Upper lobe of left lung (tissue), 6 donors: ENCODE measurements at regions not wholly inside any gene's neighbourhood (a gene's known extent, or its start where the extent isn't known, plus 50 kb on each side); places are given as distances from the start of the nearest gene placed in this dataset.

Experiments
- ATAC-seq, 2 donors: fragments of 200-7000 bp; cut with Tn5 transposase; one replicate each; pipeline ENCODE4 v1.9.1; 2022; ENCODE audit warnings: mild to moderate bottlenecking in 2 of 2, moderate library complexity in 2 of 2; ENCODE audit not compliant: low FRiP score in 2 of 2
- DNase-seq, 2 donors: peaks; one replicate each; pipeline ENCODE4 v3.0.0-alpha.2; 2019 to 2020
- H3K27ac ChIP-seq, 4 donors: fragments of 200-600 bp; sonication (generic); one replicate each; pipeline ENCODE4 v1.5.1; 2016 to 2019
- H3K27me3 ChIP-seq, 4 donors: fragments of 200-600 bp; sonication (generic); one replicate each; pipeline ENCODE4 v1.5.1; 2017 to 2019
- H3K36me3 ChIP-seq, 4 donors: fragments of 200-600 bp; sonication (generic); one replicate each; pipeline ENCODE4 v1.5.1; 2016 to 2019
- H3K4me1 ChIP-seq, 4 donors: fragments of 200-600 bp; sonication (generic); one replicate each; pipeline ENCODE4 v1.5.1; 2018 to 2019
- H3K4me3 ChIP-seq, 4 donors: fragments of 200-600 bp; sonication (generic); one replicate each; pipeline ENCODE4 v1.5.1; 2017 to 2019; ENCODE audit warnings: mild to moderate bottlenecking in 2 of 4, moderate library complexity in 1 of 4
- H3K9me3 ChIP-seq, 4 donors: fragments of 200-600 bp; sonication (generic); one replicate each; pipeline ENCODE4 v1.5.1; 2018 to 2019
- EP300 ChIP-seq, 4 donors: sonication (generic); formaldehyde crosslinking; IDR thresholded peaks; one replicate each; pipeline ENCODE4 v1.5.1; 2017; ENCODE audit warnings: antibody characterized with exemption in 4 of 4, control low read depth in 2 of 4
- POLR2A ChIP-seq, 4 donors: fragments of 450-650 bp; IDR thresholded peaks; one replicate each; pipeline ENCODE4 v1.5.1; 2016 to 2017; ENCODE audit warnings: antibody characterized with exemption in 4 of 4, mild to moderate bottlenecking in 2 of 4
- POLR2AphosphoS5 ChIP-seq, 2 donors: sonication (generic); formaldehyde crosslinking; IDR thresholded peaks; one replicate each; pipeline ENCODE4 v1.5.1; 2017; ENCODE audit warnings: antibody characterized with exemption in 2 of 2
- WGBS, 2 donors: methylation state at CpG; one replicate each; pipeline ENCODE4 v1.1.5; 2017 to 2018; 5-methylcytosine and 5-hydroxymethylcytosine counted together
- TF ChIP-seq, protein P1 (sequence below), 6 experiments: fragments of 450-650 bp in 4 of 6; fragments of 200-600 bp in 2 of 6; sonication (generic) in 2 of 6; IDR thresholded peaks; one replicate each; pipeline ENCODE4 v1.5.1; 2016 to 2019; ENCODE audit warnings: antibody characterized with exemption in 6 of 6
- donor health status: DM: no; HTN: no; CAD: no; lungs with moderate emphysema.
- donor health status: DM: no; HTN: yes; CAD: no; lungs with severe emphysema.

DNA sequence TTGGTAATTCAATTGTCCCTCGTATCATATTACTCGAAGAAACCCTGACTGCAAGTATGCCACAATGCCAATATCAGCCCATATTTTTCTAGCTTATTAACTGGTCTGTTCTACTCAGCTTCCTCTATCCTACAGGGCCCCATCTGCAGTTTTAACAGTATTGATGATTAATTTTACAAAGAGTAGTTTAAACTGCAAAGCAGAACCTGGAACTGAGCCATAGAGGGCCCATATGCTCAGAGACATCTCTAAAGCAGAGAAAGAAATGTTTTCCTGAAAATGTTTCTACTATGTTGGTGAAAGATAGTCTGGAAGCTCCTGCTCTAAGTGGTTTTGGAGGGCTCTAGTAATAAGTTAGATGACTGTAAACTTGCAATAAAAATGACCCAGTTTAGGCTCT lies 259.4 kb upstream of the CENPE start:
- WGBS, 2 donors, result 91 to 93% methylated on average over 2 of the region's 2 CpGs
- no peak for ATAC-seq
- no peaks in the 10 kb centered on the region for H3K4me1 ChIP-seq

DNA sequence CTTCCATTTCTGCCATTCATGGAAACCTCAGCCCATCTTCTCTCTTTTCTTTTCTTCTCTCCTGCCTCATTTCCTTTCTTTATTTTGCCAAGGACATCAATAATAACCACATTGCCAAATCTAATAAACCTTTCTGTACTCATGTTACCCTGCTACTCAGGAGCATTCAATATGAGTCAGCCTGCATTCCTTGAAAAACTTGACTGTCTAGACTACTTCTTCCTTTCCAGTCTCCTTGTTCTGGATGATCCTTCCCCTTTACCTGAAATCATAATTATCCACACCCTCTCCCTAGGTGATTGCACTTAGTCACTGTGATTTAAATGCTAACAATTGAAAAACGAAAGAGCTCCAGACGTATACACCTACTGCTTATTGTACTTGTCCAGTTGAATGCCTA lies 253.2 kb upstream of the CENPE start:
- TF ChIP-seq POLR2A (IDR thresholded peaks at IDR 0.05) (no peak), EP300 (IDR thresholded peaks at IDR 0.05) (no peak)
- no peaks in the 10 kb centered on the region for H3K4me1 ChIP-seq
- no peak for DNase-seq
- no peak for ATAC-seq
- 76 to 78% methylated on average over 2 of the region's 2 CpGs for WGBS, 2 donors
- no peak overlapping the region for H3K27ac ChIP-seq
- no peaks in the 10 kb centered on the region for H3K9me3 ChIP-seq
- H3K27me3 ChIP-seq, result no peaks in the 10 kb centered on the region
- H3K36me3 ChIP-seq, result no peaks in the 10 kb centered on the region
- H3K4me3 ChIP-seq, result no peak overlapping the region

More for the DNA sequence above, 259.4 kb upstream of the CENPE start:
- Histone ChIP-seq H3K4me3 (no peak overlapping the region), H3K36me3 (no peaks in the 10 kb centered on the region), H3K9me3 (no peaks in the 10 kb centered on the region), H3K27ac (no peak overlapping the region), H3K27me3 (no peaks in the 10 kb centered on the region)
- no peak for DNase-seq
- TF ChIP-seq POLR2AphosphoS5 (IDR thresholded peaks at IDR 0.05) (no peak), EP300 (IDR thresholded peaks at IDR 0.05) (no peak), POLR2A (IDR thresholded peaks at IDR 0.05) (no peak)
- TF ChIP-seq, protein P1, sequence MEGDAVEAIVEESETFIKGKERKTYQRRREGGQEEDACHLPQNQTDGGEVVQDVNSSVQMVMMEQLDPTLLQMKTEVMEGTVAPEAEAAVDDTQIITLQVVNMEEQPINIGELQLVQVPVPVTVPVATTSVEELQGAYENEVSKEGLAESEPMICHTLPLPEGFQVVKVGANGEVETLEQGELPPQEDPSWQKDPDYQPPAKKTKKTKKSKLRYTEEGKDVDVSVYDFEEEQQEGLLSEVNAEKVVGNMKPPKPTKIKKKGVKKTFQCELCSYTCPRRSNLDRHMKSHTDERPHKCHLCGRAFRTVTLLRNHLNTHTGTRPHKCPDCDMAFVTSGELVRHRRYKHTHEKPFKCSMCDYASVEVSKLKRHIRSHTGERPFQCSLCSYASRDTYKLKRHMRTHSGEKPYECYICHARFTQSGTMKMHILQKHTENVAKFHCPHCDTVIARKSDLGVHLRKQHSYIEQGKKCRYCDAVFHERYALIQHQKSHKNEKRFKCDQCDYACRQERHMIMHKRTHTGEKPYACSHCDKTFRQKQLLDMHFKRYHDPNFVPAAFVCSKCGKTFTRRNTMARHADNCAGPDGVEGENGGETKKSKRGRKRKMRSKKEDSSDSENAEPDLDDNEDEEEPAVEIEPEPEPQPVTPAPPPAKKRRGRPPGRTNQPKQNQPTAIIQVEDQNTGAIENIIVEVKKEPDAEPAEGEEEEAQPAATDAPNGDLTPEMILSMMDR (IDR thresholded peaks at IDR 0.05), result no peak

DNA sequence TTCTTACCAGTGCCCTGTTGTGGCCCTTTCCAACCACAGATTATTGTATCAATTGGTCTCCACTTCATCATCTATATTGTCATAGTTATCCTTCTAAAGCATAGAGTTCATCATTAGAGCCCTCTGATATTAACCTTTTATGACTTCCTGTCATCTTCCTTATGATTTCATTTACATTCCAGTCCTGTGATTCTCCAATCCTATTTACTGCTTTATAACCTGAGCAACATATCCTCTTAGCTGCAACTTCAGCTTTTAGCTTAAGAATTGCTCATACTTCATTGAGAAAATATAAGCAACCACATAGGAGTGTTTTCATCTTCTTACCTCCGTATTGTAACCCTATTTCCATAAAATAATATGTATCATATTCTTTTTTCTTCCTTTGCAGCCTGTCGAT lies 252.6 kb upstream of the CENPE start:
- Histone ChIP-seq H3K36me3 (no peaks in the 10 kb centered on the region), H3K27ac (no peak overlapping the region)
- 81 to 92% methylated on average over 2 of the region's 2 CpGs for WGBS, 2 donors

DNA sequence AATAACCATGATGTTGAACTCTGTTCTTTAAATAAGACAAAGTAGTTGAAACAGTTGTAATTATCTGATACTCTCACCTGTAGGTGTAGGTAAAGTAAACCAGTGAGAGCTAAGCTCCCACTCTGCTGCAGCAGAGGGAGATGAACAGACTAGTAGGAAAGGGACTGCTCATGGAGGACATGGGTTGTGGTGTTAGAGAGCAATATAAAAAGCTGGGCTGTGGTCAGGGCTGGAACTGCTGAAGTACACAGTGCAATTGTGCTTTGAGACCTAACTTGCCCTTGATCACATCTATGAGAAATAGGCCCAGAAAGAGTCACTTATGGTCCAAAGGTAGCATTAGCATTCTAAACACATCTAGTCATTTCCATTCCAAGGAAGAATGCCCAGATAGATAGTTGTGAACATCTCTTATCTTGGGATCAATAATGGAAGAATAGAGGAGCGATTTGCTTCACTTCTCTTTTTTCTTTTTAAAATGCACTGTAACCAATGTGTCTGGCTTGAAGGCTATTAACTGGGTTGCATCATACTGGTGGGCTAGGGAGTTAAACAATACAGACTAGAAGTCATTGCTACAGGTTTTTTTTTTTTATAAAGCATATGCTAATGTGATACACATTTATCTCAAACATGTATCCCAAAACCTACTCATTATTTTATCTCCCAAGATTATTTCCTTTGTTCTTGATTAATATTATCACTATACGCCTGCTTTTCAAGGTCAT lies 251.3 kb upstream of the CENPE start:
- WGBS, 2 donors, result 78 to 85% methylated on average over 2 of the region's 2 CpGs
- TF ChIP-seq, protein P1 (IDR thresholded peaks at IDR 0.05), result no peak
- TF ChIP-seq POLR2AphosphoS5 (IDR thresholded peaks at IDR 0.05), result no peak
- Histone ChIP-seq H3K9me3 (no peaks in the 10 kb centered on the region), H3K27ac (no peak overlapping the region), H3K4me1 (no peaks in the 10 kb centered on the region), H3K36me3 (no peaks in the 10 kb centered on the region), H3K27me3 (no peaks in the 10 kb centered on the region), H3K4me3 (no peak overlapping the region)
- DNase-seq, result no peak
- ATAC-seq, result no peak

More for the DNA sequence above, 252.6 kb upstream of the CENPE start:
- no peak overlapping the region for H3K4me3 ChIP-seq
- DNase-seq (no peak), ATAC-seq (no peak)
- no peaks in the 10 kb centered on the region for H3K9me3 ChIP-seq
- no peaks in the 10 kb centered on the region for H3K27me3 ChIP-seq
- no peaks in the 10 kb centered on the region for H3K4me1 ChIP-seq
- TF ChIP-seq POLR2AphosphoS5 (IDR thresholded peaks at IDR 0.05) (no peak), POLR2A (IDR thresholded peaks at IDR 0.05) (no peak), EP300 (IDR thresholded peaks at IDR 0.05) (no peak)
- TF ChIP-seq, protein P1 (IDR thresholded peaks at IDR 0.05), result no peak

DNA sequence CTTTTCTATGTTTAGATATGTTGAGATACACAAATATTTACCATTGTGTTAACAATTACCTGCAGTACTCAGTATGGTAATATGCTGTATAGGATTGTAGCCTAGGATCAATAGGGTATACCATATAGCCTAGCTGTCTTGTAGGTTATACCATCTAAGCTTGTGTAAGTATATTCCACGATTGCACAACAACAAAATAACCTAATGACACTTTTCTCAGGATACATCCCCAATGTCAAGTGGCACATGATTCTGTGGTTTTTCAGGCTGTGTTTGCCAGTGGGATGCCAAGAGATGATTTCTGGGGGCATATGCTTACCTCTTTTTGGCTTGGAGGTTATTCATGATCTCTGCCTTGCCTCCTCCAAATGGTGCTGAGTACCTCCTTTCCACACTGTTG lies 247.2 kb upstream of the CENPE start:
- DNase-seq (no peak), ATAC-seq (no peak)
- TF ChIP-seq EP300 (IDR thresholded peaks at IDR 0.05) (no peak), POLR2AphosphoS5 (IDR thresholded peaks at IDR 0.05) (no peak)
- TF ChIP-seq, protein P1 (IDR thresholded peaks at IDR 0.05), result no peak
- Histone ChIP-seq H3K4me3 (no peak overlapping the region), H3K9me3 (no peaks in the 10 kb centered on the region), H3K27ac (no peak overlapping the region), H3K36me3 (no peaks in the 10 kb centered on the region), H3K4me1 (no peaks in the 10 kb centered on the region), H3K27me3 (no peaks in the 10 kb centered on the region)
- whole genome bisulfite sequencing, 2 donors, result 68 to 77% methylated on average over 1 of the region's 1 CpG
